H9 (cell line): ENCODE measurements at regions not wholly inside any gene's neighbourhood (a gene's known extent, or its start where the extent isn't known, plus 50 kb on each side); places are given as distances from the start of the nearest gene placed in this dataset.
A peak's percentile ranks its signal among the peaks of the same experiment; 100 is the strongest.

Source experiments
- DNase-seq: peaks from one replicate; pipeline ENCODE4 v3.0.0-alpha.2; 2017
- H2AFZ ChIP-seq: one replicate; pipeline ENCODE4 v1.6.1; 2013; ENCODE audit warnings: mild to moderate bottlenecking, low read length, control low read depth, moderate library complexity
- H2AK5ac ChIP-seq: 2 replicates; pipeline ENCODE4 v1.6.1; 2013; ENCODE audit warnings: low read length, control low read depth, mixed read lengths; ENCODE audit not compliant: insufficient read length
- H2BK120ac ChIP-seq: one replicate; pipeline ENCODE4 v1.6.1; 2013; ENCODE audit warnings: low read depth, mild to moderate bottlenecking, low read length, control low read depth, inconsistent platforms; ENCODE audit not compliant: poor library complexity, severe bottlenecking
- H2BK12ac ChIP-seq: 2 replicates; pipeline ENCODE4 v1.6.1; 2013; ENCODE audit warnings: low read length, control low read depth, mixed read lengths, low read depth; ENCODE audit not compliant: insufficient read length
- H2BK15ac ChIP-seq: 2 replicates; pipeline ENCODE4 v1.6.1; 2013; ENCODE audit warnings: low read depth, low read length, control low read depth
- H2BK20ac ChIP-seq: one replicate; pipeline ENCODE4 v1.6.1; 2013; ENCODE audit warnings: low read depth, mild to moderate bottlenecking, low read length, control low read depth, inconsistent platforms; ENCODE audit not compliant: poor library complexity, severe bottlenecking
- H2BK5ac ChIP-seq: 2 replicates; pipeline ENCODE4 v1.6.1; 2013; ENCODE audit warnings: low read length, control low read depth, mixed read lengths; ENCODE audit not compliant: insufficient read length
- H3K14ac ChIP-seq: 2 replicates; pipeline ENCODE4 v1.6.1; 2013; ENCODE audit warnings: low read length, control low read depth; ENCODE audit not compliant: insufficient read depth
- H3K18ac ChIP-seq: 2 replicates; pipeline ENCODE4 v1.6.1; 2013; ENCODE audit warnings: low read depth, mild to moderate bottlenecking, mixed read lengths, low read length, control low read depth; ENCODE audit not compliant: insufficient read length
- H3K23ac ChIP-seq: 2 replicates; pipeline ENCODE4 v1.6.1; 2013; ENCODE audit warnings: low read length, control low read depth, mixed read lengths, low read depth; ENCODE audit not compliant: insufficient read length
- H3K23me2 ChIP-seq: 2 replicates; pipeline ENCODE4 v1.6.1; 2013; ENCODE audit warnings: low read depth, mild to moderate bottlenecking, mixed read lengths, low read length, control low read depth; ENCODE audit not compliant: insufficient read length, poor library complexity, severe bottlenecking
- H3K27ac ChIP-seq: 2 replicates; pipeline ENCODE4 v1.5.1; 2013; ENCODE audit warnings: low read length, control low read depth, mixed read lengths, low read depth; ENCODE audit not compliant: insufficient read length
- H3K27me3 ChIP-seq: 2 replicates; pipeline ENCODE4 v1.6.1; 2013; ENCODE audit warnings: low read length, control low read depth, inconsistent platforms; ENCODE audit not compliant: insufficient read depth
- H3K4ac ChIP-seq: 2 replicates; pipeline ENCODE4 v1.6.1; 2013; ENCODE audit warnings: low read depth, mild to moderate bottlenecking, control low read depth, inconsistent platforms, low read length, moderate library complexity
- H3K4me1 ChIP-seq: 2 replicates; pipeline ENCODE4 v1.6.1; 2013; ENCODE audit warnings: low read length, control low read depth, inconsistent platforms; ENCODE audit not compliant: insufficient read depth
- H3K4me2 ChIP-seq: 2 replicates; pipeline ENCODE4 v1.6.1; 2013; ENCODE audit warnings: low read length, control low read depth, mixed read lengths; ENCODE audit not compliant: insufficient read length, insufficient read depth
- H3K56ac ChIP-seq: 2 replicates; pipeline ENCODE4 v1.6.1; 2013; ENCODE audit warnings: low read depth, mild to moderate bottlenecking, mixed read lengths, low read length, control low read depth; ENCODE audit not compliant: insufficient read length
- H3K79me1 ChIP-seq: 2 replicates; pipeline ENCODE4 v1.6.1; 2013; ENCODE audit warnings: low read depth, mild to moderate bottlenecking, moderate library complexity, low read length, control low read depth, inconsistent platforms; ENCODE audit not compliant: insufficient read depth, poor library complexity, severe bottlenecking
- H3K79me2 ChIP-seq: 2 replicates; pipeline ENCODE4 v1.6.1; 2013; ENCODE audit warnings: low read length, control low read depth, inconsistent platforms; ENCODE audit not compliant: insufficient read depth
- H3K9ac ChIP-seq: 2 replicates; pipeline ENCODE4 v1.6.1; 2013; ENCODE audit warnings: low read length, control low read depth, mixed read lengths; ENCODE audit not compliant: insufficient read length; ENCODE audit errors: extremely low read depth
- H3K9me3 ChIP-seq: one replicate; pipeline ENCODE4 v1.6.1; 2013; ENCODE audit warnings: low read depth, low read length, inconsistent platforms; ENCODE audit not compliant: control insufficient read depth
- H3T11ph ChIP-seq: one replicate; pipeline ENCODE4 v1.6.1; 2013; ENCODE audit warnings: mild to moderate bottlenecking, low read length, control low read depth, inconsistent platforms
- H4K20me1 ChIP-seq: one replicate; pipeline ENCODE4 v1.6.1; 2013; ENCODE audit not compliant: control insufficient read depth, insufficient read length, insufficient read depth
- H4K5ac ChIP-seq: 2 replicates; pipeline ENCODE4 v1.6.1; 2013; ENCODE audit warnings: low read depth, mild to moderate bottlenecking, mixed read lengths, low read length, control low read depth; ENCODE audit not compliant: insufficient read length
- H4K8ac ChIP-seq: replicated peaks from 2 replicates; pipeline ENCODE4 v1.6.1; 2013; ENCODE audit warnings: low read length, control low read depth, mixed read lengths, low read depth; ENCODE audit not compliant: insufficient read length
- H4K91ac ChIP-seq: 2 replicates; pipeline ENCODE4 v1.6.1; 2013; ENCODE audit warnings: low read depth, mild to moderate bottlenecking, moderate library complexity, mixed read lengths, low read length, control low read depth; ENCODE audit not compliant: insufficient read length
- H3K27ac Mint-ChIP-seq, 3 experiments: 2 replicates in 2 of 3; 3 replicates in 1 of 3; pipeline ENCODE4 v1.8.0; 2020 to 2021; ENCODE audit warnings: mixed read lengths in 3 of 3, mild to moderate bottlenecking in 1 of 3, moderate library complexity in 1 of 3
- H3K27me3 Mint-ChIP-seq: 2 replicates; pipeline ENCODE4 v1.8.0; 2021; ENCODE audit warnings: low read depth, mild to moderate bottlenecking, moderate library complexity, mixed read lengths
- H3K36me3 Mint-ChIP-seq, 3 experiments: 2 replicates in 2 of 3; 3 replicates in 1 of 3; pipeline ENCODE4 v1.8.0; 2020 to 2021; ENCODE audit warnings: low read depth in 3 of 3, mixed read lengths in 3 of 3; ENCODE audit not compliant: insufficient read depth in 1 of 3
- H3K4me1 Mint-ChIP-seq, 2 experiments: 2 replicates each; pipeline ENCODE4 v1.8.0; 2020; ENCODE audit warnings: mixed read lengths in 2 of 2
- H3K4me3 Mint-ChIP-seq, 2 experiments: 2 replicates in 1 of 2; 3 replicates in 1 of 2; pipeline ENCODE4 v1.8.0; 2020 to 2021; ENCODE audit warnings: mild to moderate bottlenecking in 2 of 2, mixed read lengths in 2 of 2, moderate library complexity in 1 of 2
- H3K9me3 Mint-ChIP-seq, 2 experiments: 2 replicates in 1 of 2; 3 replicates in 1 of 2; pipeline ENCODE4 v1.8.0; 2020; ENCODE audit warnings: mild to moderate bottlenecking in 2 of 2, mixed read lengths in 2 of 2, moderate library complexity in 1 of 2
- CTCF ChIP-seq: fragments of 200-600 bp; sonication (generic); conservative IDR thresholded peaks from 3 replicates; pipeline ENCODE4 v1.8.0; 2021; ENCODE audit warnings: antibody characterized with exemption, mild to moderate bottlenecking
- WGBS: extraction: QIAGEN DNeasy Blood & Tissue Kit; methylation state at CpG from one replicate; pipeline ENCODE4 v1.1.7; 2013; ENCODE audit warnings: missing lambda C conversion rate, low lambda C conversion rate, mixed read lengths; ENCODE audit not compliant: insufficient read length; ENCODE audit errors: extremely low coverage; 5-methylcytosine and 5-hydroxymethylcytosine counted together

- Histone ChIP-seq H3K56ac (no peak overlapping the region), H3K23ac (no peak overlapping the region), H4K8ac (no peak overlapping the region), H3K4me1 (no peaks in the 10 kb centered on the region; the same call in 1 of the 2 replicates), H4K5ac (no peak overlapping the region), H2BK12ac (no peak overlapping the region), H2BK15ac (no peak overlapping the region), H2BK5ac (no peak overlapping the region), H3K4ac (no peak overlapping the region), H3K79me1 (no peaks in the 10 kb centered on the region), H3K9me3 (no peaks in the 10 kb centered on the region), H4K91ac (no peak overlapping the region), H2AK5ac (no peak overlapping the region), H3K79me2 (no peaks in the 10 kb centered on the region), H3K4me2 (no peak overlapping the region), H3K14ac (no peak overlapping the region), H3K18ac (no peak overlapping the region), H3K27me3 (no peaks in the 10 kb centered on the region), H3K23me2 (no peaks in the 10 kb centered on the region), H2AFZ (peak overlapping the region; percentile 48), H3K27ac (no peak overlapping the region), H4K20me1 (no peaks in the 10 kb centered on the region), H2BK120ac (no peak overlapping the region), H3K9ac (no peak overlapping the region), H2BK20ac (no peak overlapping the region), H3T11ph (no peak overlapping the region)
- H3K27ac Mint-ChIP-seq = no peak overlapping the region; a peak in 1 of 7 replicates
- TF ChIP-seq CTCF = no peak
- no peaks in the 10 kb centered on the region for H3K9me3 Mint-ChIP-seq
- H3K4me3 Mint-ChIP-seq = no peak overlapping the region
- no peaks in the 10 kb centered on the region for H3K36me3 Mint-ChIP-seq
- no peaks in the 10 kb centered on the region for H3K27me3 Mint-ChIP-seq
- WGBS = no CpG with 5 or more reads among the region's 3 CpGs
- peaks cover 0 to 4% of the 10 kb centered on the region in 2 experiments; a peak in 1 of 4 replicates for H3K4me1 Mint-ChIP-seq
- DNase-seq = no peak
Measured at GRCh38 chr7:81616951-81617350, 152.9 kb downstream of the HGF start.
